HepG2 (cell line): ENCODE measurements at regions not wholly inside any gene's neighbourhood (a gene's known extent, or its start where the extent isn't known, plus 50 kb on each side); places are given as distances from the start of the nearest gene placed in this dataset.

Source experiments
- ATAC-seq: fragments of 200-7000 bp; cut with Tn5 transposase; 3 replicates; pipeline ENCODE4 v1.9.1; 2020; ENCODE audit warnings: mild to moderate bottlenecking, moderate library complexity
- BruUV-seq: library from RNA; stranded (reverse); fragments of 400-500 nt; replicated peaks from 2 replicates; lab custom pipeline; 2021; lab: Mats Ljungman, UMichigan
- CTCF ChIA-PET: fragments of 300-600 bp; formaldehyde crosslinking; extraction: SDS; loops from one replicate; lab custom pipeline; 2021; ENCODE audit warnings: low total read pairs, inconsistent platforms, low intra/inter-chr PET ratio; lab: Yijun Ruan, JAX
- POLR2A ChIA-PET: fragments of 350-600 bp; sonication (Branson Sonifier 250); formaldehyde crosslinking; loops from one replicate; lab custom pipeline; 2020; ENCODE audit warnings: antibody characterized with exemption, inconsistent platforms; lab: Yijun Ruan, JAX
- DNase-seq: peaks from one replicate; pipeline ENCODE4 v3.0.0-alpha.2; 2015; ENCODE audit warnings: low spot score
- FAIRE-seq: peaks from 3 replicates; lab custom pipeline; 2011; peaks lifted over from hg19 to GRCh38; lab: Jason Lieb, UNC
- H2AFZ ChIP-seq: one replicate; pipeline ENCODE4 v1.6.1; 2011; ENCODE audit warnings: low read length, inconsistent platforms
- H3K27ac ChIP-seq: fragments of 300-600 bp; 3 replicates; pipeline ENCODE4 v1.8.0; 2011; ENCODE audit warnings: mixed run types, mild to moderate bottlenecking, mixed read lengths, low read length, inconsistent platforms; ENCODE audit not compliant: insufficient read depth; ENCODE audit errors: extremely low read length
- H3K27me3 ChIP-seq, 2 experiments: fragments of 200-600 bp in 1 of 2; 2 replicates in 1 of 2; 3 replicates in 1 of 2; pipeline versions ENCODE4 v1.6.0 to v1.8.0; 2011; ENCODE audit warnings: low read length in 2 of 2, mild to moderate bottlenecking in 2 of 2, moderate library complexity in 2 of 2, inconsistent platforms in 1 of 2; ENCODE audit not compliant: insufficient read depth in 2 of 2, control insufficient read depth in 1 of 2
- H3K36me3 ChIP-seq, 2 experiments: fragments of 200-600 bp in 1 of 2; replicated peaks in 1 of 2; 2 replicates in 1 of 2; 3 replicates in 1 of 2; pipeline versions ENCODE4 v1.5.1 to v1.8.0; 2011; ENCODE audit warnings: low read length in 2 of 2, inconsistent platforms in 1 of 2; ENCODE audit not compliant: insufficient read depth in 2 of 2, control insufficient read depth in 1 of 2
- H3K4me1 ChIP-seq: 2 replicates; pipeline ENCODE4 v1.5.1; 2012; ENCODE audit warnings: low read length, inconsistent platforms; ENCODE audit not compliant: insufficient read depth
- H3K4me2 ChIP-seq: 2 replicates; pipeline ENCODE4 v1.6.0; 2011; ENCODE audit warnings: low read depth, low read length, inconsistent platforms
- H3K4me3 ChIP-seq, 3 experiments: fragments of 200-600 bp in 1 of 3; sonication (generic), shearing (Covaris generic) in 1 of 3; replicated peaks in 1 of 3; 2 replicates each; pipeline ENCODE4 v1.5.1; 2011 to 2016; ENCODE audit warnings: low read length in 3 of 3, inconsistent platforms in 2 of 3, low read depth in 2 of 3, mild to moderate bottlenecking in 2 of 3, control low read depth in 1 of 3, mixed read lengths in 1 of 3; ENCODE audit not compliant: insufficient read depth in 1 of 3
- H3K79me2 ChIP-seq: one replicate; pipeline ENCODE4 v1.6.1; 2011; ENCODE audit warnings: low read length, inconsistent platforms; ENCODE audit not compliant: insufficient read depth
- H3K9ac ChIP-seq: 2 replicates; pipeline ENCODE4 v1.6.0; 2011; ENCODE audit warnings: mild to moderate bottlenecking, low read depth, low read length, inconsistent platforms; ENCODE audit not compliant: insufficient read depth
- H3K9me3 ChIP-seq: 2 replicates; pipeline ENCODE4 v1.5.1; 2012; ENCODE audit warnings: mild to moderate bottlenecking, low read length
- H4K20me1 ChIP-seq: 2 replicates; pipeline ENCODE4 v1.6.0; 2011; ENCODE audit warnings: inconsistent platforms, mild to moderate bottlenecking, low read length, moderate library complexity; ENCODE audit not compliant: insufficient read depth
- HNRNPH1 ChIP-seq: fragments of 200-400 bp; formaldehyde crosslinking; optimal IDR thresholded peaks from 2 replicates; pipeline ENCODE3; 2017; ENCODE audit warnings: mild to moderate bottlenecking, low read depth, low read length
- POLR2A ChIP-seq, 2 experiments: IDR thresholded peaks; 2 replicates each; pipeline ENCODE4 v1.6.1; 2011; ENCODE audit warnings: low read depth in 2 of 2, low read length in 2 of 2, mild to moderate bottlenecking in 1 of 2, moderate library complexity in 1 of 2; ENCODE audit not compliant: insufficient read depth in 1 of 2
- ZFAT ChIP-seq: sonication (generic); formaldehyde crosslinking; conservative IDR thresholded peaks from 2 replicates; pipeline ENCODE4 v1.8.1; 2023; ENCODE audit warnings: missing genetic modification reagents, inconsistent platforms
- WGBS: methylation state at CpG from one replicate; pipeline ENCODE4 v1.1.6; 2017; ENCODE audit warnings: low lambda C conversion rate; 5-methylcytosine and 5-hydroxymethylcytosine counted together
- in situ Hi-C: cut with HindIII; loops from 2 replicates; pipeline ENCODE4 v1.10.0; 2017; ENCODE audit warnings: low pct_unique_long_range_greater_than_20kb; ENCODE audit not compliant: extremely low pct_ligation_motif_present
- intact Hi-C: fragments of 100-400 bp; cut with micrococcal nuclease; formaldehyde crosslinking; loops from one replicate; pipeline ENCODE4 v1.10.0; 2022; ENCODE audit not compliant: unreplicated experiment
- TF ChIP-seq, protein P1 (sequence below): sonication (generic); formaldehyde crosslinking; IDR thresholded peaks from one replicate; pipeline ENCODE4 v1.5.1; 2020; ENCODE audit warnings: mild to moderate bottlenecking, missing genetic modification reagents; ENCODE audit errors: not compliant biosample characterization
- TF ChIP-seq, protein P2 (sequence below): sonication (generic); formaldehyde crosslinking; conservative IDR thresholded peaks from 2 replicates; pipeline ENCODE4 v1.8.0; 2022; ENCODE audit warnings: missing genetic modification reagents
- TF ChIP-seq, protein P3 (sequence below): sonication (generic); formaldehyde crosslinking; IDR thresholded peaks from 2 replicates; pipeline ENCODE4 v1.4.0; 2020; ENCODE audit warnings: missing genetic modification reagents, borderline replicate concordance

DNA sequence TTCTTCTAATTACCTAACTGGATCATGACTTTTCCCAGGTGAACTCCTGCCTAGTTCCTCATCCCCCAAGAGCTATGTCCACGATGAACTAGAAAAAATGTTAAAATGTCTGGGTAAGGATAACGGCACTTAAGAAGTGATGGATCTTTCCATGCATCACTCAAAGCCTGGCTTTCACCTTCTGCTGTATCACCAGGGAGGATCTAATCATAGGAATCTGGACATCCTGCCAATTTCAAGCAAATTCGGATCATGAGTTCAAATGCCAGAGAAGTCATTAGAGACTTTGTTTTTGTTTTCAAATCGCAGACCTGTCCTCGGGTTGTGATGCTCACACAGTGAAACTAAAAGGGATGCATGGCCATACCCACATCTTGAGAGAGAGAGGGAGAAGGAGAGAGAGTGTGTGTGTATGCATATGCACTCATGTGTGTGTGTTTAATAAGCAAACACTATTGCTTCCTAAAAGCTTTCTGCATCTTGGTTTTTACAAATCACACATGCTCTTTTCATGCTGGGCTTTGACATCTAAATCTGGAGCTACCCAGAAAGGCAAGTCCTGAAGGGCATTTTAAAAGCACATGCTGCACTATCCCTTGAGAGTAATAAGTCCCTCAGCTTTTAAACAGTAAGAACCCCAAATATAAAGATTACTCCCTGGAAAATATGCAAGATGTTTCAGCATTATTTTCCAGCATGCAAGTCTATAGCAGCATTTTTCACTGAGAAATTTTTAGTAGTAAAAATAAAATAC, 524.6 kb upstream of the NOX3 start:
- Histone ChIP-seq H3K36me3 (no peaks in the 10 kb centered on the region), H3K4me3 (no peak overlapping the region), H3K9me3 (no peaks in the 10 kb centered on the region), H2AFZ (no peak overlapping the region), H4K20me1 (no peaks in the 10 kb centered on the region), H3K27me3 (no peaks in the 10 kb centered on the region; a peak in 2 of 5 replicates), H3K79me2 (no peaks in the 10 kb centered on the region), H3K4me2 (no peak overlapping the region), H3K9ac (no peak overlapping the region), H3K4me1 (no peaks in the 10 kb centered on the region), H3K27ac (no peak overlapping the region)
- intact Hi-C loops (no loop called here), in situ Hi-C loops (no loop called here)
- under 1% methylated on average over 5 of the region's 5 CpGs for WGBS
- BruUV-seq: no TSS peak
- POLR2A ChIA-PET: no interaction called here
- no peak for ATAC-seq
- CTCF ChIA-PET: no interaction called here
- DNase-seq: no peak
- no peak for FAIRE-seq
- TF ChIP-seq ZFAT (CRISPR knock-in tag): no peak
- TF ChIP-seq, protein P1, sequence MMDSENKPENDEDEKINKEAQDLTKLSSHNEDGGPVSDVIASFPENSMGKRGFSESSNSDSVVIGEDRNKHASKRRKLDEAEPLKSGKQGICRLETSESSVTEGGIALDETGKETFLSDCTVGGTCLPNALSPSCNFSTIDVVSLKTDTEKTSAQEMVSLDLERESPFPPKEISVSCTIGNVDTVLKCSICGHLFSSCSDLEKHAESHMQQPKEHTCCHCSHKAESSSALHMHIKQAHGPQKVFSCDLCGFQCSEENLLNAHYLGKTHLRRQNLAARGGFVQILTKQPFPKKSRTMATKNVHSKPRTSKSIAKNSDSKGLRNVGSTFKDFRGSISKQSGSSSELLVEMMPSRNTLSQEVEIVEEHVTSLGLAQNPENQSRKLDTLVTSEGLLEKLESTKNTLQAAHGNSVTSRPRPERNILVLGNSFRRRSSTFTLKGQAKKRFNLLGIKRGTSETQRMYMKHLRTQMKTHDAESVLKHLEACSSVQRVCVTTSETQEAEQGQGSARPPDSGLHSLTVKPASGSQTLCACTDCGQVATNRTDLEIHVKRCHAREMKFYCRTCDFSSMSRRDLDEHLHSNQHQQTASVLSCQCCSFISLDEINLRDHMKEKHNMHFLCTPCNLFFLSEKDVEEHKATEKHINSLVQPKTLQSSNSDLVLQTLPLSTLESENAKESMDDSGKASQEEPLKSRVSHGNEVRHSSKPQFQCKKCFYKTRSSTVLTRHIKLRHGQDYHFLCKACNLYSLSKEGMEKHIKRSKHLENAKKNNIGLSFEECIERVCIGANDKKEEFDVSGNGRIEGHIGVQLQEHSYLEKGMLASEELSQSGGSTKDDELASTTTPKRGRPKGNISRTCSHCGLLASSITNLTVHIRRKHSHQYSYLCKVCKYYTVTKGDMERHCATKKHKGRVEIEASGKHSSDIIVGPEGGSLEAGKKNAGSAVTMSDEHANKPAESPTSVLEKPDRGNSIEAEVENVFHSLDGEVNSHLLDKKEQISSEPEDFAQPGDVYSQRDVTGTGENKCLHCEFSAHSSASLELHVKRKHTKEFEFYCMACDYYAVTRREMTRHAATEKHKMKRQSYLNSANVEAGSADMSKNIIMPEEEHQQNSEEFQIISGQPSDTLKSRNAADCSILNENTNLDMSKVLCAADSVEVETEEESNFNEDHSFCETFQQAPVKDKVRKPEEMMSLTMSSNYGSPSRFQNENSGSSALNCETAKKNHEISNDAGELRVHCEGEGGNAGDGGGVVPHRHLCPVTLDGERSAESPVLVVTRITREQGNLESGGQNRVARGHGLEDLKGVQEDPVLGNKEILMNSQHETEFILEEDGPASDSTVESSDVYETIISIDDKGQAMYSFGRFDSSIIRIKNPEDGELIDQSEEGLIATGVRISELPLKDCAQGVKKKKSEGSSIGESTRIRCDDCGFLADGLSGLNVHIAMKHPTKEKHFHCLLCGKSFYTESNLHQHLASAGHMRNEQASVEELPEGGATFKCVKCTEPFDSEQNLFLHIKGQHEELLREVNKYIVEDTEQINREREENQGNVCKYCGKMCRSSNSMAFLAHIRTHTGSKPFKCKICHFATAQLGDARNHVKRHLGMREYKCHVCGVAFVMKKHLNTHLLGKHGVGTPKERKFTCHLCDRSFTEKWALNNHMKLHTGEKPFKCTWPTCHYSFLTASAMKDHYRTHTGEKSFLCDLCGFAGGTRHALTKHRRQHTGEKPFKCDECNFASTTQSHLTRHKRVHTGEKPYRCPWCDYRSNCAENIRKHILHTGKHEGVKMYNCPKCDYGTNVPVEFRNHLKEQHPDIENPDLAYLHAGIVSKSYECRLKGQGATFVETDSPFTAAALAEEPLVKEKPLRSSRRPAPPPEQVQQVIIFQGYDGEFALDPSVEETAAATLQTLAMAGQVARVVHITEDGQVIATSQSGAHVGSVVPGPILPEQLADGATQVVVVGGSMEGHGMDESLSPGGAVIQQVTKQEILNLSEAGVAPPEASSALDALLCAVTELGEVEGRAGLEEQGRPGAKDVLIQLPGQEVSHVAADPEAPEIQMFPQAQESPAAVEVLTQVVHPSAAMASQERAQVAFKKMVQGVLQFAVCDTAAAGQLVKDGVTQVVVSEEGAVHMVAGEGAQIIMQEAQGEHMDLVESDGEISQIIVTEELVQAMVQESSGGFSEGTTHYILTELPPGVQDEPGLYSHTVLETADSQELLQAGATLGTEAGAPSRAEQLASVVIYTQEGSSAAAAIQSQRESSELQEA (CRISPR knock-in tag): no peak
- TF ChIP-seq POLR2A (IDR thresholded peaks at IDR 0.05; ENCODE audit: insufficient read depth in 1 of 2, low read depth in 2 of 2, low read length in 2 of 2): no peak
- TF ChIP-seq HNRNPH1: no peak
- TF ChIP-seq, protein P2, sequence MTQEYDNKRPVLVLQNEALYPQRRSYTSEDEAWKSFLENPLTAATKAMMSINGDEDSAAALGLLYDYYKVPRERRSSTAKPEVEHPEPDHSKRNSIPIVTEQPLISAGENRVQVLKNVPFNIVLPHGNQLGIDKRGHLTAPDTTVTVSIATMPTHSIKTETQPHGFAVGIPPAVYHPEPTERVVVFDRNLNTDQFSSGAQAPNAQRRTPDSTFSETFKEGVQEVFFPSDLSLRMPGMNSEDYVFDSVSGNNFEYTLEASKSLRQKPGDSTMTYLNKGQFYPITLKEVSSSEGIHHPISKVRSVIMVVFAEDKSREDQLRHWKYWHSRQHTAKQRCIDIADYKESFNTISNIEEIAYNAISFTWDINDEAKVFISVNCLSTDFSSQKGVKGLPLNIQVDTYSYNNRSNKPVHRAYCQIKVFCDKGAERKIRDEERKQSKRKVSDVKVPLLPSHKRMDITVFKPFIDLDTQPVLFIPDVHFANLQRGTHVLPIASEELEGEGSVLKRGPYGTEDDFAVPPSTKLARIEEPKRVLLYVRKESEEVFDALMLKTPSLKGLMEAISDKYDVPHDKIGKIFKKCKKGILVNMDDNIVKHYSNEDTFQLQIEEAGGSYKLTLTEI (CRISPR knock-in tag): no peak
- TF ChIP-seq, protein P3, sequence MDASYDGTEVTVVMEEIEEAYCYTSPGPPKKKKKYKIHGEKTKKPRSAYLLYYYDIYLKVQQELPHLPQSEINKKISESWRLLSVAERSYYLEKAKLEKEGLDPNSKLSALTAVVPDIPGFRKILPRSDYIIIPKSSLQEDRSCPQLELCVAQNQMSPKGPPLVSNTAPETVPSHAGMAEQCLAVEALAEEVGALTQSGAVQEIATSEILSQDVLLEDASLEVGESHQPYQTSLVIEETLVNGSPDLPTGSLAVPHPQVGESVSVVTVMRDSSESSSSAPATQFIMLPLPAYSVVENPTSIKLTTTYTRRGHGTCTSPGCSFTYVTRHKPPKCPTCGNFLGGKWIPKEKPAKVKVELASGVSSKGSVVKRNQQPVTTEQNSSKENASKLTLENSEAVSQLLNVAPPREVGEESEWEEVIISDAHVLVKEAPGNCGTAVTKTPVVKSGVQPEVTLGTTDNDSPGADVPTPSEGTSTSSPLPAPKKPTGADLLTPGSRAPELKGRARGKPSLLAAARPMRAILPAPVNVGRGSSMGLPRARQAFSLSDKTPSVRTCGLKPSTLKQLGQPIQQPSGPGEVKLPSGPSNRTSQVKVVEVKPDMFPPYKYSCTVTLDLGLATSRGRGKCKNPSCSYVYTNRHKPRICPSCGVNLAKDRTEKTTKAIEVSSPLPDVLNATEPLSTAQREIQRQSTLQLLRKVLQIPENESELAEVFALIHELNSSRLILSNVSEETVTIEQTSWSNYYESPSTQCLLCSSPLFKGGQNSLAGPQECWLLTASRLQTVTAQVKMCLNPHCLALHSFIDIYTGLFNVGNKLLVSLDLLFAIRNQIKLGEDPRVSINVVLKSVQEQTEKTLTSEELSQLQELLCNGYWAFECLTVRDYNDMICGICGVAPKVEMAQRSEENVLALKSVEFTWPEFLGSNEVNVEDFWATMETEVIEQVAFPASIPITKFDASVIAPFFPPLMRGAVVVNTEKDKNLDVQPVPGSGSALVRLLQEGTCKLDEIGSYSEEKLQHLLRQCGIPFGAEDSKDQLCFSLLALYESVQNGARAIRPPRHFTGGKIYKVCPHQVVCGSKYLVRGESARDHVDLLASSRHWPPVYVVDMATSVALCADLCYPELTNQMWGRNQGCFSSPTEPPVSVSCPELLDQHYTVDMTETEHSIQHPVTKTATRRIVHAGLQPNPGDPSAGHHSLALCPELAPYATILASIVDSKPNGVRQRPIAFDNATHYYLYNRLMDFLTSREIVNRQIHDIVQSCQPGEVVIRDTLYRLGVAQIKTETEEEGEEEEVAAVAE (CRISPR knock-in tag): no peak
